ENCODE measurements at regions not wholly inside any gene's neighbourhood (a gene's known extent, or its start where the extent isn't known, plus 50 kb on each side); places are given as distances from the start of the nearest gene placed in this dataset.
"Not testable (repeated sequence)": the region's sequence is repeated elsewhere in the genome, so short reads cannot be mapped to it uniquely, and the experiment has no call there.

DNA sequence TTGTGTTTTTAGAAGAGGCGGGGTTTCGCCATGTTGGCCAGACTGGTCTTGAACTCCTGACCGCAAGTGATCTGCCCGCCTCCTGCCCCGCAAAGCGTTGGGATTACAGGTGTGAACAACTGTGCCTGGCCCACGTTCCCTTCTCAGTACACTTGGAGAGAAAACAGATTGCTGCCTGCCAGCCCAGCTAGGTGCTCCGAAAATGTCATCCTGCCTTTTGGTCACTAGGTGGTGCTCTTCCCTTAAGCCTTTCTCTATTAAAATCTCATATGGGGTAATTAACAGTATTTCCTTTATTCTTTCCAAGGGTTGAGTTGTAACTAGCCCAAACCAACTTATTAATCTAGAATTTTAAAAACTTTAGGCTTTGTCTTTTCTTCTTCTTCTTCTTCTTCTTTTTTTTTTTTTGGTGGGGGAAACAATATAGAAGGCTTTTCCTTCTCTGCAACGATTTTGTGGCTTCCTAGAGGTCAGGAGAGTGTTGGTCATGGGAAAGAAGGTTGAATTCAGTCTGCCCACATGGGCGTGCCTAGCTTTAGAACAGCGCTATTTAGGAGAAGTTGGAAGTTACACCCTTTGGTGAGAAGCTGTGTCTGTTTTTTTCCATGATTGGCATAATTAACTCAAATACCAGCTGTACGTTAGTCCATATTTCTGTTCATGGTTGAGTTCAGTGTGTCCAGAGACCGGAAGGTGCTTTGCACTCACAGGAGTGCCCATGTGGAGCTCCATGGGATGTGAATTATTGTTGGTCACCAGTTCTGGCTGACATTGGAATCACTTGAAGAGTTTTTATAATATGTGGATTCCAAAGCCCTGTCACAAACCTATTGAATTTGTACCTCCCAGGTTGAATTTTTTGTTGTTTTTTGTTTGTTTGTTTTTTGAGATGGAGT, 110.1 kb downstream of the LAT start:
- not testable (repeated sequence) for DNase-seq

- not testable (repeated sequence) for DNase-seq
These were observed 109.5 kb downstream of the LAT start for GRCh38 chr16:29094325-29094724.

DNA sequence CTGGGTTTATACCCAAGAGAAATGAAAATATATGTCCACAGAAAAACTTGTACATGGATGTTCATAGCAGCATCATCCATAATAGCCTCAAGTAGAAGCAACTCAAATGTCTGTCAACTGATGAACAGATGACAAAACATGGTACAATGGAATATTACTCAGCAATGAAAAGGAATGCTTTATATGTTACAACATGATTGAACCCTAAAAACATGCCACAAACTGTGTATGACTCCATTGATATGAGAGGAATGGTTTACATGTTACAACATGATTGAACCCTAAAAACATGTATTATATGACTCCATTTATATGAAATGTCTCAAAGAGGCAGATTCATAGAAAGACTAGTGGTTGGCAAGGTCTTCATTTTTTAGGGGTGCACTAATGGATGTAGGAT, 104.8 kb downstream of the LAT start:
- DNase-seq = not testable (repeated sequence)

- not testable (repeated sequence) for DNase-seq
These were observed 102.8 kb downstream of the LAT start for GRCh38 chr16:29087673-29088072.

DNA sequence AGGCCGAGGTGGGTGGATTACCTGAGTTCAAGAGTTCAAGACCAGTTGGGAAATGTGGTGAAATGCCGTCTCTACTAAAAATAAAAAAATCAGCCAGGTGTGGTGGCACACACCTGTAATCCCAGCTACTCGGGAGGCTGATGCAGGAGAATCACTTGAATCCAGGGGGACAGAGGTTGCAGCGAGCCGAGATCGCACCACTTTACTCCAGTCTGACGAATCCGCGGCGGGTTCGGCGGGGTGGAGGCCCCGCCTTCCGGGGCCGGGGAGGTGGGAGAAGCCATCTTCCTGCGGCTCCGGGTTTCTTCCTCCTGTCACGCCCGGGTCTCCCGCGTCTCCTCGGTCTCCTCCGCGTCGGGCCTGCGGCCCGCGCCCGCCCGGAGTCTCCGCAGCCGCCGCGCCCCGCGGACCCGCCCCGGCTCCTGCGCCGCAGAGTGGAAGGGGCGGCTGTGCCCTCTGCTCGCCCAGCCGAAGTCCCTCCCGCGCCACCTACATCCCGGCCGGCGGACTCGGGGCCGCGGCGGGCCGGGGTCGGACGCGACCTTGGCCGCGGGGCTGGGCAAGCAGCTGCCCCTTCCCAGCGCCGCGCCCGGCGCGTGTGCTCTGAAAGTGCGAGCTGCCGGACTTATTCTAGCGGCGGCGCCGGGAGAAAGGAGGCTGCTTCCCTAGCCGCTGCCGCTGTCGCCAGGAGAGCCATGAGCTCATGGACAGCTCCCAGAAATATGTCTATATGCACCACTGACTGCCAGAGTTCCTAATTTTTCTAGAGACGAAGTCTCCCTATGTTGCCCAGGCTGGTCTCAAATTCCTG, 97.2 kb downstream of the LAT start:
- DNase-seq = not testable (repeated sequence)

DNA sequence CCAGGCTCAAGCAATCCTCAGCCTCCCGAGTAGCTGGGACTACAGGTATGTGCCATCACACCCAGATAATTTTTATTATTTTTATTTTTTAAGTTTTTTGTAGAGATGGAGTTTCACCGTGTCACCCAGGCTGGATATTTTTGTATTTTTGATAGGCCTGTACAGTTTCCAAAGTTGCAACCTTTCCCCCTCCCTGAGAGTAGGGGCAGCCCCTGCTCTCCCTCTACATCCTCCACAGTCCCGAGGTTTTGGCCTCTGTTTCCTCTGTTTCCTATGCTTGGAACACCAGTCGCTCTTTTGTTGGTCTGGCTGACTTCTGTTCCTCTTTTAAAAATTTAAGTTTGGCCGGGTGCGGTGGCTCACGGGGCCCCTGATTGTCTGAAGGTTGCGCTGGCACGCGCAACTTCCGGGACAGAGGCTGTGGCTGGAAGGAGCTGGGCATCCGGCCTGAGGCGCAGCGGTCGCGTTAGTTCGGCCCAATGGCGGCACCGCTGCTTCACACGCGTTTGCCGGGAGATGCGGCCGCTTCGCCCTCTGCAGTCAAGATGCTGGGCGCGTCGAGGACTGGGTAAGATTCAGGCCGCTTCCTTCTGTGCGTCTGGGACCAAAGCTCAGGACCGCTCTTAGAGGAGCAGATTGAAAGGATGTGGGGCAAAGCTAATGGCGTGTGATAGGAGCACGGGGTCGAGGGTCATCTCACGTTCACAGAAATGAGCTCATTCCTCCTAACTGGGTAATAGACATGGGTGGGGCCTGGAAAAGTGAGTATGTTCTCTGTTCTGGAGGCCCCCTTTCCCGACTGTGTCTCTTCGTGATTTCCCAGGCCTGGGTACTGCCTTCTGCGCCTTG, 89.9 kb downstream of the LAT start:
- DNase-seq = not testable (repeated sequence)

GRCh38 chr16:29062235-29062634, 77.4 kb downstream of the LAT start:
- DNase-seq = not testable (repeated sequence)

GRCh38 chr16:29061467-29061921, 76.6 kb downstream of the LAT start:
- not testable (repeated sequence) for DNase-seq

GRCh38 chr16:29060022-29060810, 75.4 kb downstream of the LAT start:
- DNase-seq = not testable (repeated sequence)

- DNase-seq = not testable (repeated sequence)
These were observed 74.7 kb downstream of the LAT start for GRCh38 chr16:29059575-29059974.

Data from KG1 (cell line).